HL-60 (cell line): ENCODE measurements at regions not wholly inside any gene's neighbourhood (a gene's known extent, or its start where the extent isn't known, plus 50 kb on each side); places are given as distances from the start of the nearest gene placed in this dataset.

Experiments
- DNase-seq, 2 experiments: peaks; one replicate each; pipeline ENCODE4 v3.0.0-alpha.2; 2010 to 2020; ENCODE audit warnings: low read depth in 1 of 2, low spot score in 1 of 2
- H3K27ac ChIP-seq: fragments of 250-450 bp; sonication (Bioruptor Pico); replicated peaks from 2 replicates; pipeline ENCODE4 v1.5.1; 2020; ENCODE audit warnings: mild to moderate bottlenecking, moderate library complexity
- H3K27me3 ChIP-seq: fragments of 250-450 bp; sonication (Bioruptor Pico); 2 replicates; pipeline ENCODE4 v1.5.1; 2021; ENCODE audit warnings: mild to moderate bottlenecking, moderate library complexity; ENCODE audit not compliant: insufficient read depth, poor library complexity, severe bottlenecking
- H3K4me3 ChIP-seq: replicated peaks from 2 replicates; pipeline ENCODE4 v1.5.1; 2011; ENCODE audit warnings: mild to moderate bottlenecking, control low read depth, low read length; ENCODE audit not compliant: insufficient read depth
- GABPA ChIP-seq: IDR thresholded peaks from 2 replicates; pipeline ENCODE4 v1.6.1; 2012; ENCODE audit warnings: low read depth
- POLR2AphosphoS5 ChIP-seq: IDR thresholded peaks from 2 replicates; pipeline ENCODE4 v1.6.1; 2012; ENCODE audit warnings: low read depth
- SPI1 ChIP-seq: IDR thresholded peaks from 2 replicates; pipeline ENCODE4 v1.6.1; 2012; ENCODE audit warnings: low read depth, mild to moderate bottlenecking, borderline replicate concordance
- TF ChIP-seq, protein P1 (sequence below): IDR thresholded peaks from 2 replicates; pipeline ENCODE4 v1.6.1; 2012; ENCODE audit warnings: low read depth; ENCODE audit not compliant: insufficient replicate concordance
- TF ChIP-seq, protein P2 (sequence below): IDR thresholded peaks from one replicate; pipeline ENCODE4 v1.5.1; 2011; ENCODE audit warnings: low read length, control low read depth, inconsistent platforms; ENCODE audit not compliant: insufficient read depth

- no peak for TF ChIP-seq POLR2AphosphoS5
- TF ChIP-seq, protein P1, sequence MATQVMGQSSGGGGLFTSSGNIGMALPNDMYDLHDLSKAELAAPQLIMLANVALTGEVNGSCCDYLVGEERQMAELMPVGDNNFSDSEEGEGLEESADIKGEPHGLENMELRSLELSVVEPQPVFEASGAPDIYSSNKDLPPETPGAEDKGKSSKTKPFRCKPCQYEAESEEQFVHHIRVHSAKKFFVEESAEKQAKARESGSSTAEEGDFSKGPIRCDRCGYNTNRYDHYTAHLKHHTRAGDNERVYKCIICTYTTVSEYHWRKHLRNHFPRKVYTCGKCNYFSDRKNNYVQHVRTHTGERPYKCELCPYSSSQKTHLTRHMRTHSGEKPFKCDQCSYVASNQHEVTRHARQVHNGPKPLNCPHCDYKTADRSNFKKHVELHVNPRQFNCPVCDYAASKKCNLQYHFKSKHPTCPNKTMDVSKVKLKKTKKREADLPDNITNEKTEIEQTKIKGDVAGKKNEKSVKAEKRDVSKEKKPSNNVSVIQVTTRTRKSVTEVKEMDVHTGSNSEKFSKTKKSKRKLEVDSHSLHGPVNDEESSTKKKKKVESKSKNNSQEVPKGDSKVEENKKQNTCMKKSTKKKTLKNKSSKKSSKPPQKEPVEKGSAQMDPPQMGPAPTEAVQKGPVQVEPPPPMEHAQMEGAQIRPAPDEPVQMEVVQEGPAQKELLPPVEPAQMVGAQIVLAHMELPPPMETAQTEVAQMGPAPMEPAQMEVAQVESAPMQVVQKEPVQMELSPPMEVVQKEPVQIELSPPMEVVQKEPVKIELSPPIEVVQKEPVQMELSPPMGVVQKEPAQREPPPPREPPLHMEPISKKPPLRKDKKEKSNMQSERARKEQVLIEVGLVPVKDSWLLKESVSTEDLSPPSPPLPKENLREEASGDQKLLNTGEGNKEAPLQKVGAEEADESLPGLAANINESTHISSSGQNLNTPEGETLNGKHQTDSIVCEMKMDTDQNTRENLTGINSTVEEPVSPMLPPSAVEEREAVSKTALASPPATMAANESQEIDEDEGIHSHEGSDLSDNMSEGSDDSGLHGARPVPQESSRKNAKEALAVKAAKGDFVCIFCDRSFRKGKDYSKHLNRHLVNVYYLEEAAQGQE: no peak
- TF ChIP-seq, protein P2, sequence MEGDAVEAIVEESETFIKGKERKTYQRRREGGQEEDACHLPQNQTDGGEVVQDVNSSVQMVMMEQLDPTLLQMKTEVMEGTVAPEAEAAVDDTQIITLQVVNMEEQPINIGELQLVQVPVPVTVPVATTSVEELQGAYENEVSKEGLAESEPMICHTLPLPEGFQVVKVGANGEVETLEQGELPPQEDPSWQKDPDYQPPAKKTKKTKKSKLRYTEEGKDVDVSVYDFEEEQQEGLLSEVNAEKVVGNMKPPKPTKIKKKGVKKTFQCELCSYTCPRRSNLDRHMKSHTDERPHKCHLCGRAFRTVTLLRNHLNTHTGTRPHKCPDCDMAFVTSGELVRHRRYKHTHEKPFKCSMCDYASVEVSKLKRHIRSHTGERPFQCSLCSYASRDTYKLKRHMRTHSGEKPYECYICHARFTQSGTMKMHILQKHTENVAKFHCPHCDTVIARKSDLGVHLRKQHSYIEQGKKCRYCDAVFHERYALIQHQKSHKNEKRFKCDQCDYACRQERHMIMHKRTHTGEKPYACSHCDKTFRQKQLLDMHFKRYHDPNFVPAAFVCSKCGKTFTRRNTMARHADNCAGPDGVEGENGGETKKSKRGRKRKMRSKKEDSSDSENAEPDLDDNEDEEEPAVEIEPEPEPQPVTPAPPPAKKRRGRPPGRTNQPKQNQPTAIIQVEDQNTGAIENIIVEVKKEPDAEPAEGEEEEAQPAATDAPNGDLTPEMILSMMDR: no peak
- no peak for TF ChIP-seq GABPA
- TF ChIP-seq SPI1: no peak
- DNase-seq: no peak
- H3K27ac ChIP-seq: no peak overlapping the region
- H3K27me3 ChIP-seq: no peaks in the 10 kb centered on the region
- no peak overlapping the region for H3K4me3 ChIP-seq
Observed at GRCh38 chr18:7370375-7370774, 139.5 kb downstream of the LRRC30 start.

DNA sequence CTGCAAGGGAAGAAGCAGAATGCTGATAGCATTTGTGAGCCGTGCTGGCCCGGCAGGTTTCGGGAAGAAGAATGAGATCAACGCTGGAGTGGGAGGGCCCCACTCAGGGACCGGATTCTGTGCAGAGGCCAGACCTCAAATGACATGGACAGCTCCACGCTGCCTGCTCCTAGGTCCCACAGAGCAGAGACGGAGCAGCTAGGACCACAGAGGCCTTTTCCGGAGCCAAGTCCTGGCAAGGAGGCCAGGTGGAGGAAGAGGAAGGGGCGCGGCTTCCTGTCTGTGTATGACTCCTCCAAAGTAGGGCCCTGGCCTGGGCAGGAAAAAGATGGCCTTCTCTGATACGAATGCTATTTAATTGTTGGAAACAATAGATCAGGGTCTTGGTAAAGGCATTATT lies 139.9 kb downstream of the LRRC30 start:
- Histone ChIP-seq H3K27ac (no peak overlapping the region), H3K4me3 (no peak overlapping the region), H3K27me3 (no peaks in the 10 kb centered on the region)
- TF ChIP-seq, protein P1: no peak
- TF ChIP-seq POLR2AphosphoS5 (no peak), GABPA (no peak), SPI1 (no peak)
- TF ChIP-seq, protein P2: no peak
- no peak for DNase-seq

GRCh38 chr18:7373441-7373840 lies 142.6 kb downstream of the LRRC30 start:
- no peak for DNase-seq
- H3K4me3 ChIP-seq: no peak overlapping the region
- TF ChIP-seq, protein P2: no peak
- no peaks in the 10 kb centered on the region for H3K27me3 ChIP-seq
- H3K27ac ChIP-seq: no peak overlapping the region

DNA sequence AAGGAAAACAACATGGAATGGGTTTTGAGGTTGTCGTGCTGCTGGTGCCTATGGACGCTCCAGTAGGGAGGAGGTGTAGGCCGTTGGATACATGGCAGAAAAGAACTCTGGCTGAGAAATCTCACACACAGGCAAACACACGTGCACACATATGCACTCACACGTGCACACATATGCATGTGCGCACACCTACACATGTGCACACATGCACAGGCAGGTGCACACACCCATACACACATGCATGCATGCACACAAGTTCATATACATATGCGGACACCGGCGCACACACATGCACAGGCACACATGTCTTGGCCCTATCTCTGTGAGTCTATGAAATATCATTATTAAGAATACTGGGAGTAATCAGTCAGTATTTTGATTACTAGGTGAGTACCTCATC lies 150.4 kb downstream of the LRRC30 start:
- TF ChIP-seq, protein P2: no peak
- TF ChIP-seq SPI1 (no peak), POLR2AphosphoS5 (no peak)
- TF ChIP-seq, protein P1: no peak
- no peak overlapping the region for H3K4me3 ChIP-seq
- no peaks in the 10 kb centered on the region for H3K27me3 ChIP-seq
- no peak overlapping the region for H3K27ac ChIP-seq
- DNase-seq: no peak
